ENCODE measurements at regions not wholly inside any gene's neighbourhood (a gene's known extent, or its start where the extent isn't known, plus 50 kb on each side); places are given as distances from the start of the nearest gene placed in this dataset.

DNA sequence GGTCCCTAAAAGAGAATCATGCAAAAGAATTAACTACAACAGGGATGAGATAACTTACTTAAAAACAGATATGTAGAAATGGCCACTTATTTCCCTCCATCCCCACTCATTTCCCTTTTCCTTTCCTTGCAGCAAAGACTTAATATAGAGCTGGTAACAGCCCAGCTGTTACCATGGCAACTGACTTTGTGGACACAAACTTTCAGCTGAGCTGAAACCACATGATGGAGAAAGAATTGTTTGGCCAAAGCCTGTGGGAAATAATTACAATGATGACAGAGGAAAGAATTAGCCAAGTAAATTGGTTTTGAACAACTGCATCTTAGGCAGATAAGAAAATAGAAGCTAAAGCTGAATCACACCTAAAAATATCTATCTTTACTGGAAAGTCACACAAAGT lies 364.9 kb downstream of the GALC start:
- TF ChIP-seq, protein P1, sequence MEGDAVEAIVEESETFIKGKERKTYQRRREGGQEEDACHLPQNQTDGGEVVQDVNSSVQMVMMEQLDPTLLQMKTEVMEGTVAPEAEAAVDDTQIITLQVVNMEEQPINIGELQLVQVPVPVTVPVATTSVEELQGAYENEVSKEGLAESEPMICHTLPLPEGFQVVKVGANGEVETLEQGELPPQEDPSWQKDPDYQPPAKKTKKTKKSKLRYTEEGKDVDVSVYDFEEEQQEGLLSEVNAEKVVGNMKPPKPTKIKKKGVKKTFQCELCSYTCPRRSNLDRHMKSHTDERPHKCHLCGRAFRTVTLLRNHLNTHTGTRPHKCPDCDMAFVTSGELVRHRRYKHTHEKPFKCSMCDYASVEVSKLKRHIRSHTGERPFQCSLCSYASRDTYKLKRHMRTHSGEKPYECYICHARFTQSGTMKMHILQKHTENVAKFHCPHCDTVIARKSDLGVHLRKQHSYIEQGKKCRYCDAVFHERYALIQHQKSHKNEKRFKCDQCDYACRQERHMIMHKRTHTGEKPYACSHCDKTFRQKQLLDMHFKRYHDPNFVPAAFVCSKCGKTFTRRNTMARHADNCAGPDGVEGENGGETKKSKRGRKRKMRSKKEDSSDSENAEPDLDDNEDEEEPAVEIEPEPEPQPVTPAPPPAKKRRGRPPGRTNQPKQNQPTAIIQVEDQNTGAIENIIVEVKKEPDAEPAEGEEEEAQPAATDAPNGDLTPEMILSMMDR (IDR thresholded peaks at IDR 0.05; ENCODE audit: low read length), result no peak
- TF ChIP-seq EZH2 (optimal IDR thresholded peaks at IDR 0.05; ENCODE audit: low read depth, low read length) (no peak), EZH2phosphoT487 (IDR thresholded peaks at IDR 0.05; ENCODE audit: low read length) (no peak)
